ENCODE measurements at regions not wholly inside any gene's neighbourhood (a gene's known extent, or its start where the extent isn't known, plus 50 kb on each side); places are given as distances from the start of the nearest gene placed in this dataset.
A peak's percentile ranks its signal among the peaks of the same experiment; 100 is the strongest.

DNA sequence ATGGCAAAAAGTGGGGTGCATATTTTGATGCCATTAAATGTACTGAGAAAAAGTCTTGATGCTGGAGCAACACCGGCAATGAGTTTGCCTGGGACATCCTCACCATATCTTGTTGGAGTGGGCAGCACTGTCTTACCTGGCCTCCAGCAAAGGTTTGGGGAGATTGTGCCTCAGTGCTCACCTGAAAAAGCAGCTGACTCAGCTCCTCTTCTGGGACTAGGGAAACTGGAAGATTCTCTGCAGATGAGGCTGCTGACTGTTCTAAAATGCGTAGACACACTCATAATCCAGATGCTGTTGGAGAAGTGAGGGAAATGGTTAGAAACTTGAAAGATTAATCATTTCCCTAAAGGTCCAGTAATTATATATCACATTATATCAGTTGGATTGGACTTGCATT is 593.7 kb upstream of the HS3ST1 start (continued):
- TF ChIP-seq MAFK (conservative IDR thresholded peaks at IDR 0.05 in 1 of 2, IDR thresholded peaks at IDR 0.05 in 1 of 2; ENCODE audit: low read length in 2 of 2) (peak; percentile 18 to 78; a peak in 3 of 4 replicates), CBX5 (CRISPR knock-in tag; IDR thresholded peaks at IDR 0.05; ENCODE audit: borderline replicate concordance) (no peak), MAFF (IDR thresholded peaks at IDR 0.05; ENCODE audit: low read depth, low read length) (peak; percentile 60)
- TF ChIP-seq, protein P1, sequence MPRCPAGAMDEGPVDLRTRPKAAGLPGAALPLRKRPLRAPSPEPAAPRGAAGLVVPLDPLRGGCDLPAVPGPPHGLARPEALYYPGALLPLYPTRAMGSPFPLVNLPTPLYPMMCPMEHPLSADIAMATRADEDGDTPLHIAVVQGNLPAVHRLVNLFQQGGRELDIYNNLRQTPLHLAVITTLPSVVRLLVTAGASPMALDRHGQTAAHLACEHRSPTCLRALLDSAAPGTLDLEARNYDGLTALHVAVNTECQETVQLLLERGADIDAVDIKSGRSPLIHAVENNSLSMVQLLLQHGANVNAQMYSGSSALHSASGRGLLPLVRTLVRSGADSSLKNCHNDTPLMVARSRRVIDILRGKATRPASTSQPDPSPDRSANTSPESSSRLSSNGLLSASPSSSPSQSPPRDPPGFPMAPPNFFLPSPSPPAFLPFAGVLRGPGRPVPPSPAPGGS (CRISPR knock-in tag; IDR thresholded peaks at IDR 0.05) = no peak

DNA sequence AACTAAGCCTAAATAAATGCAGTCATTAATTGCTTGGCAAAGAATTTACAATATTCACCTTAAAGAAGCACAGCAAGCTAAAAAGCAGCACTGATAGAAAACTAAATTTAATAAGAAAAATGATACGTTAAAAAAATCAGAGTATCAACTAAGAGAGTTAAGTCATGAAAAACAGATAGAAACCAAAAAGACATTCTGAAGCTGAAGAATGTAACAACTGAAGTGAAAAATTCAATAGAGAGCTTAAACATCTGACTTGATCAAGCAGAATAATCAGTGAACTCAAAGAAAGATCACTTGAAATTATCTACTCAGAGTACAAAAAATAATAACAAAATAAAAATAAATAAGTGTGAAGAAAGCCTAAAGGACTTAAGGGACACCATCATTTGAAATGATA is 588.0 kb upstream of the HS3ST1 start:
- no peak for DNase-seq (ENCODE audit: low spot score)
- Histone ChIP-seq H3K27me3 (ENCODE audit: control insufficient read depth in 1 of 2, insufficient read depth in 2 of 2, low read length in 2 of 2) (no peaks in the 10 kb centered on the region), H3K9ac (ENCODE audit: insufficient read depth, low read depth, low read length) (no peak overlapping the region), H2AFZ (ENCODE audit: low read length) (no peak overlapping the region), H3K9me3 (ENCODE audit: low read length) (peaks cover 70% of the 10 kb centered on the region), H3K27ac (ENCODE audit: extremely low read length, insufficient read depth, low read length) (no peak overlapping the region), H3K4me2 (ENCODE audit: low read depth, low read length) (no peak overlapping the region), H4K20me1 (ENCODE audit: insufficient read depth, low read length) (no peaks in the 10 kb centered on the region), H3K4me1 (ENCODE audit: insufficient read depth, low read length) (no peaks in the 10 kb centered on the region), H3K4me3 (replicated peaks in 1 of 3; ENCODE audit: insufficient read depth in 1 of 3, low read depth in 2 of 3, low read length in 3 of 3) (no peak overlapping the region), H3K36me3 (replicated peaks in 1 of 2; ENCODE audit: control insufficient read depth in 1 of 2, insufficient read depth in 2 of 2, low read length in 2 of 2) (no peaks in the 10 kb centered on the region), H3K79me2 (ENCODE audit: insufficient read depth, low read length) (no peaks in the 10 kb centered on the region)
- BruUV-seq (replicated peaks) = no TSS peak
- in situ Hi-C loops (cut with HindIII; ENCODE audit: extremely low pct_ligation_motif_present, low pct_unique_long_range_greater_than_20kb) (no loop called here), intact Hi-C loops (cut with micrococcal nuclease; ENCODE audit: unreplicated experiment) (no loop called here)
- TF ChIP-seq ZNF160 (CRISPR knock-in tag; IDR thresholded peaks at IDR 0.05) (peak; percentile 78; the same call in 1 of the 2 replicates), ZNF629 (CRISPR knock-in tag; conservative IDR thresholded peaks at IDR 0.05) (no peak)
- CTCF ChIA-PET (ENCODE audit: low intra/inter-chr PET ratio, low total read pairs) = no interaction called here
- FAIRE-seq = no peak
- 0% methylated on average over 1 of the region's 1 CpG for WGBS (ENCODE audit: low lambda C conversion rate)
- no peak for ATAC-seq
- POLR2A ChIA-PET = no interaction called here

DNA sequence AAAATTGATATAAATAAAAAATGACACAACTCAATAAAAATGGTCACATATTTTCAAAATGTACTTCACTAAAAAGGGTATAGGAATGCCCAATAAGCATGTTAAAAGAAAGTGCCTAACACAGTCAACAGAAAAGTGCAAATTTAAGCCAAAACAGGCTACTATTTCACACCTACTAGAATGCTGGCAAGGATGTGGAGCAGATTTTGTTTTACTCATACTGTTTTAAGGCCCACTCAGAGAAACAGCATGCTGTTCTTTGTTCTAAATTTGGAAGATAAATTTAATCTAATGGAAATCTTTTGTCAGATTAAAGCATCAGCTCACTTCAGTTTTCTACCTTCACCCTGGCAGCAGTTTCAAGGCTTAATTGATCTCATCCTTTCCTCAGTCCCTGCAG is 576.8 kb upstream of the HS3ST1 start:
- DNase-seq (ENCODE audit: low spot score) = no peak
- in situ Hi-C loops (cut with HindIII; ENCODE audit: extremely low pct_ligation_motif_present, low pct_unique_long_range_greater_than_20kb) = no loop called here
- TF ChIP-seq ZBTB7A (CRISPR knock-in tag; IDR thresholded peaks at IDR 0.05) (no peak), ZNF292 (CRISPR knock-in tag; IDR thresholded peaks at IDR 0.05; ENCODE audit: borderline replicate concordance, low read depth) (no peak), ZNF225 (CRISPR knock-in tag; IDR thresholded peaks at IDR 0.05) (no peak), CCDC6 (CRISPR knock-in tag; IDR thresholded peaks at IDR 0.05) (no peak), ZNF616 (CRISPR knock-in tag; IDR thresholded peaks at IDR 0.05; ENCODE audit: low read depth) (no peak), JUN (CRISPR knock-in tag; IDR thresholded peaks at IDR 0.05) (no peak)
- TF ChIP-seq, protein P2, sequence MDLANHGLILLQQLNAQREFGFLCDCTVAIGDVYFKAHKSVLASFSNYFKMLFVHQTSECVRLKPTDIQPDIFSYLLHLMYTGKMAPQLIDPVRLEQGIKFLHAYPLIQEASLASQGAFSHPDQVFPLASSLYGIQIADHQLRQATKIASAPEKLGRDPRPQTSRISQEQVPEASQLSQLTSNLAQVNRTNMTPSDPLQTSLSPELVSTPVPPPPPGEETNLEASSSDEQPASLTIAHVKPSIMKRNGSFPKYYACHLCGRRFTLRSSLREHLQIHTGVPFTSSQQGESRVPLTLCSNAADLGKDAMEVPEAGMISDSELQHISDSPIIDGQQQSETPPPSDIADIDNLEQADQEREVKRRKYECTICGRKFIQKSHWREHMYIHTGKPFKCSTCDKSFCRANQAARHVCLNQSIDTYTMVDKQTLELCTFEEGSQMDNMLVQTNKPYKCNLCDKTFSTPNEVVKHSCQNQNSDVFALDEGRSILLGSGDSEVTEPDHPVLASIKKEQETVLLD (CRISPR knock-in tag; IDR thresholded peaks at IDR 0.05; ENCODE audit: low read depth) = no peak
- TF ChIP-seq, protein P3, sequence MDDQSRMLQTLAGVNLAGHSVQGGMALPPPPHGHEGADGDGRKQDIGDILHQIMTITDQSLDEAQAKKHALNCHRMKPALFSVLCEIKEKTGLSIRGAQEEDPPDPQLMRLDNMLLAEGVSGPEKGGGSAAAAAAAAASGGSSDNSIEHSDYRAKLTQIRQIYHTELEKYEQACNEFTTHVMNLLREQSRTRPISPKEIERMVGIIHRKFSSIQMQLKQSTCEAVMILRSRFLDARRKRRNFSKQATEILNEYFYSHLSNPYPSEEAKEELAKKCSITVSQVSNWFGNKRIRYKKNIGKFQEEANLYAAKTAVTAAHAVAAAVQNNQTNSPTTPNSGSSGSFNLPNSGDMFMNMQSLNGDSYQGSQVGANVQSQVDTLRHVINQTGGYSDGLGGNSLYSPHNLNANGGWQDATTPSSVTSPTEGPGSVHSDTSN (CRISPR knock-in tag; IDR thresholded peaks at IDR 0.05; ENCODE audit: borderline replicate concordance) = no peak

More for the DNA sequence above, 576.8 kb upstream of the HS3ST1 start:
- H3K4me1 ChIP-seq (ENCODE audit: insufficient read depth, low read length) = no peaks in the 10 kb centered on the region
- H3K36me3 ChIP-seq (replicated peaks in 1 of 2; ENCODE audit: control insufficient read depth in 1 of 2, insufficient read depth in 2 of 2, low read length in 2 of 2) = no peaks in the 10 kb centered on the region
- H3K4me3 ChIP-seq (replicated peaks in 1 of 3; ENCODE audit: insufficient read depth in 1 of 3, low read depth in 2 of 3, low read length in 3 of 3) = no peak overlapping the region
- H3K4me2 ChIP-seq (ENCODE audit: low read depth, low read length) = no peak overlapping the region
- intact Hi-C loops (cut with micrococcal nuclease; ENCODE audit: unreplicated experiment) = no loop called here
- ChIA-PET POLR2A (no interaction called here), CTCF (ENCODE audit: low intra/inter-chr PET ratio, low total read pairs) (no interaction called here)
- H3K27me3 ChIP-seq (ENCODE audit: control insufficient read depth in 1 of 2, insufficient read depth in 2 of 2, low read length in 2 of 2) = no peaks in the 10 kb centered on the region
- H3K9me3 ChIP-seq (ENCODE audit: low read length) = peaks cover 94% of the 10 kb centered on the region
- H3K9ac ChIP-seq (ENCODE audit: insufficient read depth, low read depth, low read length) = no peak overlapping the region
- H3K27ac ChIP-seq (ENCODE audit: extremely low read length, insufficient read depth, low read length) = no peak overlapping the region
- H2AFZ ChIP-seq (ENCODE audit: low read length) = no peak overlapping the region
- ATAC-seq = no peak
- no peak for FAIRE-seq
- no peaks in the 10 kb centered on the region for H3K79me2 ChIP-seq (ENCODE audit: insufficient read depth, low read length)
- no peaks in the 10 kb centered on the region for H4K20me1 ChIP-seq (ENCODE audit: insufficient read depth, low read length)
- BruUV-seq (replicated peaks) = no TSS peak

All from HepG2 (cell line).